ENCODE measurements at regions not wholly inside any gene's neighbourhood (a gene's known extent, or its start where the extent isn't known, plus 50 kb on each side); places are given as distances from the start of the nearest gene placed in this dataset.

GRCh38 chr1:208509072-208509471 is 264.9 kb upstream of the PLXNA2 start:
- TF ChIP-seq CTCF (conservative IDR thresholded peaks at IDR 0.05 in 1 of 2, IDR thresholded peaks at IDR 0.05 in 1 of 2; ENCODE audit: extremely low read depth in 1 of 2, insufficient read depth in 1 of 2, low read depth in 1 of 2, low read length in 2 of 2) = no peak
- no peak for TF ChIP-seq EZH2 (IDR thresholded peaks at IDR 0.05; ENCODE audit: borderline replicate concordance, low read length)
